OCI-LY1 (cell line): ENCODE measurements at regions not wholly inside any gene's neighbourhood (a gene's known extent, or its start where the extent isn't known, plus 50 kb on each side); places are given as distances from the start of the nearest gene placed in this dataset.

Source experiments
- H2AFZ ChIP-seq: fragments of 200-600 bp; sonication (generic), shearing (Covaris generic); 2 replicates; pipeline ENCODE4 v1.6.0; 2014; ENCODE audit warnings: antibody characterized with exemption, mild to moderate bottlenecking, low read length
- H3F3A ChIP-seq: fragments of 200-600 bp; sonication (generic), shearing (Covaris generic); 2 replicates; pipeline ENCODE4 v1.6.0; 2014; ENCODE audit warnings: mild to moderate bottlenecking, antibody characterized with exemption, low read length, moderate library complexity; ENCODE audit not compliant: insufficient read depth
- H3K27ac ChIP-seq: fragments of 200-600 bp; sonication (generic); 2 replicates; pipeline ENCODE4 v1.5.1; 2014; ENCODE audit warnings: low read length, mixed run types, mild to moderate bottlenecking, low read depth; ENCODE audit not compliant: poor library complexity, severe bottlenecking
- H3K27me3 ChIP-seq: fragments of 200-600 bp; sonication (generic); 2 replicates; pipeline ENCODE4 v1.6.0; 2014; ENCODE audit warnings: antibody characterized with exemption, mild to moderate bottlenecking, low read length, moderate library complexity; ENCODE audit not compliant: insufficient read depth
- H3K36me3 ChIP-seq: fragments of 200-600 bp; sonication (generic); 2 replicates; pipeline ENCODE4 v1.6.1; 2014; ENCODE audit warnings: mild to moderate bottlenecking, antibody characterized with exemption, low read length, moderate library complexity, mixed read lengths; ENCODE audit not compliant: insufficient read depth
- H3K4me1 ChIP-seq: fragments of 200-600 bp; sonication (generic); 2 replicates; pipeline ENCODE4 v1.5.1; 2014; ENCODE audit warnings: mild to moderate bottlenecking, low read length, moderate library complexity; ENCODE audit not compliant: insufficient read depth, severe bottlenecking
- H3K4me2 ChIP-seq: fragments of 200-600 bp; sonication (generic), shearing (Covaris generic); 2 replicates; pipeline ENCODE4 v1.6.1; 2014; ENCODE audit warnings: low read length
- H3K4me3 ChIP-seq: fragments of 200-600 bp; sonication (generic); 2 replicates; pipeline ENCODE4 v1.5.1; 2014; ENCODE audit warnings: low read length, low read depth, mild to moderate bottlenecking, mixed read lengths; ENCODE audit not compliant: poor library complexity, severe bottlenecking
- H3K79me2 ChIP-seq: fragments of 200-600 bp; shearing (Covaris generic); 2 replicates; pipeline ENCODE4 v1.6.1; 2016; ENCODE audit warnings: mixed run types, low read length, mixed read lengths; ENCODE audit not compliant: insufficient read depth
- H3K9ac ChIP-seq: fragments of 200-600 bp; sonication (generic), shearing (Covaris generic); 2 replicates; pipeline ENCODE4 v1.6.1; 2014; ENCODE audit warnings: mild to moderate bottlenecking, low read length, mixed read lengths
- H3K9me2 ChIP-seq: fragments of 200-600 bp; sonication (generic), shearing (Covaris generic); 2 replicates; pipeline ENCODE4 v1.6.1; 2014; ENCODE audit warnings: low read depth, mild to moderate bottlenecking, low read length, mixed read lengths
- H3K9me3 ChIP-seq: fragments of 200-600 bp; shearing (Covaris generic); 2 replicates; pipeline ENCODE4 v1.6.1; 2014; ENCODE audit warnings: low read length, mixed read lengths
- H4K20me1 ChIP-seq: fragments of 200-600 bp; sonication (generic), shearing (Covaris generic); 2 replicates; pipeline ENCODE4 v1.6.0; 2016; ENCODE audit warnings: mild to moderate bottlenecking, low read length; ENCODE audit not compliant: insufficient read depth
- CTCF ChIP-seq: fragments of 200-600 bp; sonication (generic), shearing (Covaris generic); IDR thresholded peaks from 2 replicates; pipeline ENCODE4 v1.5.1; 2017; ENCODE audit warnings: mild to moderate bottlenecking, antibody characterized with exemption, low read length, moderate library complexity, mixed read lengths
- EZH2 ChIP-seq: fragments of 200-600 bp; sonication (generic), shearing (Covaris generic); IDR thresholded peaks from 2 replicates; pipeline ENCODE4 v1.8.0; 2017; ENCODE audit warnings: borderline replicate concordance, mixed run types, mild to moderate bottlenecking, antibody characterized with exemption, low read length, moderate library complexity, mixed read lengths

- Histone ChIP-seq H3F3A (no peaks in the 10 kb centered on the region), H3K4me1 (no peaks in the 10 kb centered on the region), H2AFZ (no peak overlapping the region), H3K9me2 (no peaks in the 10 kb centered on the region), H3K4me2 (no peak overlapping the region), H3K9me3 (no peaks in the 10 kb centered on the region), H3K36me3 (no peaks in the 10 kb centered on the region), H3K9ac (no peak overlapping the region), H3K27me3 (no peaks in the 10 kb centered on the region), H4K20me1 (no peaks in the 10 kb centered on the region), H3K4me3 (no peak overlapping the region), H3K27ac (no peak overlapping the region), H3K79me2 (no peaks in the 10 kb centered on the region)
- TF ChIP-seq CTCF, result no peak
- no peak for TF ChIP-seq EZH2
Observed at GRCh38 chr21:20721151-20721550, 277.1 kb upstream of the NCAM2 start.

- TF ChIP-seq CTCF, result no peak
- TF ChIP-seq EZH2, result no peak
- no peaks in the 10 kb centered on the region for H3K9me3 ChIP-seq
Observed at GRCh38 chr21:20728691-20729090, 269.5 kb upstream of the NCAM2 start.

DNA sequence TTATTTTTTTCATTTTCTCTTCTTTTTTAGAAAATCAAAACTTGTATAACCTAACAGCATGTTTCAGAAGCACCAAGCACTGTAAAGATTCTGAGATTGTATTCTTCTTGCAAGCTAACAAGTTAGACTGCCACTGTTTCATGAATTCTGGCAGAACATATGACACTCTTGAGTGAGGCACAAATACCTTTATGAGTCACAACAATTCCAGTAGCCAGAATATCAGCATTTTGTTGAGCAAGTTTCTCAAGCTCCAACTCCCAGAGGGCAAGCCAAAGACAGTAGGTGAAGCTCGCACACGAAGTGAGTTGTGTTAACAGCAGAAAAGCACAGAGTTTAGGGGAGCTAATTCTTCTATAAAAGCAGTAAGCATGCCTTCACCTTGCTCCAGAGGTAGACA, 268.8 kb upstream of the NCAM2 start:
- Histone ChIP-seq H3K4me3 (no peak overlapping the region), H2AFZ (no peak overlapping the region), H3K9me2 (no peaks in the 10 kb centered on the region), H3K79me2 (no peaks in the 10 kb centered on the region), H3K4me2 (no peak overlapping the region), H3K4me1 (no peaks in the 10 kb centered on the region), H3K36me3 (no peaks in the 10 kb centered on the region), H4K20me1 (no peaks in the 10 kb centered on the region), H3F3A (no peaks in the 10 kb centered on the region), H3K27ac (no peak overlapping the region), H3K27me3 (no peaks in the 10 kb centered on the region), H3K9ac (no peak overlapping the region), H3K9me3 (no peaks in the 10 kb centered on the region)
- TF ChIP-seq CTCF, result no peak
- TF ChIP-seq EZH2, result no peak

More at GRCh38 chr21:20728691-20729090, 269.5 kb upstream of the NCAM2 start:
- no peaks in the 10 kb centered on the region for H3K9me2 ChIP-seq
- no peaks in the 10 kb centered on the region for H3F3A ChIP-seq
- no peak overlapping the region for H2AFZ ChIP-seq
- no peak overlapping the region for H3K27ac ChIP-seq
- H3K4me2 ChIP-seq, result no peak overlapping the region
- H3K27me3 ChIP-seq, result no peaks in the 10 kb centered on the region
- no peaks in the 10 kb centered on the region for H3K36me3 ChIP-seq
- H3K79me2 ChIP-seq, result no peaks in the 10 kb centered on the region
- no peak overlapping the region for H3K4me3 ChIP-seq
- no peaks in the 10 kb centered on the region for H4K20me1 ChIP-seq
- H3K4me1 ChIP-seq, result no peaks in the 10 kb centered on the region
- no peak overlapping the region for H3K9ac ChIP-seq
